GM12878 (cell line): ENCODE measurements at regions not wholly inside any gene's neighbourhood (a gene's known extent, or its start where the extent isn't known, plus 50 kb on each side); places are given as distances from the start of the nearest gene placed in this dataset.

Experiments used
- ATAC-seq: fragments of 200-7000 bp; cut with Tn5 transposase; 3 replicates; pipeline ENCODE4 v1.9.1; 2020; ENCODE audit warnings: mild to moderate bottlenecking, moderate library complexity
- BruUV-seq: library from RNA; stranded (reverse); fragments of 400-500 nt; replicated peaks from 2 replicates; lab custom pipeline; 2021; lab: Mats Ljungman, UMichigan
- CTCF ChIA-PET: fragments of 300-600 bp; sonication (Branson Sonifier 250); formaldehyde crosslinking; extraction: SDS; loops from one replicate; lab custom pipeline; 2021; ENCODE audit warnings: inconsistent platforms; lab: Yijun Ruan, JAX
- POLR2A ChIA-PET: fragments of 350-600 bp; formaldehyde crosslinking; extraction: SDS; loops from one replicate; lab custom pipeline; 2021; ENCODE audit warnings: inconsistent platforms; lab: Charles Lee
- RAD21 ChIA-PET: fragments of 300-600 bp; sonication (Branson Sonifier 250); formaldehyde crosslinking; loops from one replicate; lab custom pipeline; 2023; ENCODE audit warnings: antibody characterized with exemption; ENCODE audit not compliant: unreplicated experiment; lab: Charles Lee
- SMC1A ChIA-PET: fragments of 300-600 bp; sonication (Branson Sonifier 250); formaldehyde crosslinking; loops from one replicate; lab custom pipeline; 2023; ENCODE audit not compliant: unreplicated experiment, uncharacterized antibody; lab: Charles Lee
- DNase-seq: peaks from one replicate; pipeline ENCODE4 v3.0.0-alpha.2; 2011; ENCODE audit warnings: low read depth, low spot score
- FAIRE-seq: peaks from 3 replicates; lab custom pipeline; 2011; peaks lifted over from hg19 to GRCh38; lab: Jason Lieb, UNC
- H2AFZ ChIP-seq: 2 replicates; pipeline ENCODE4 v1.6.0; 2011; ENCODE audit warnings: low read depth, low read length, control low read depth; ENCODE audit not compliant: control insufficient read depth
- H3K27ac ChIP-seq: 2 replicates; pipeline ENCODE4 v1.5.1; 2011; ENCODE audit warnings: control low read depth; ENCODE audit not compliant: control insufficient read depth, insufficient read depth
- H3K27me3 ChIP-seq, 2 experiments: replicated peaks in 1 of 2; 2 replicates each; pipeline versions ENCODE4 v1.6.0 to v1.6.1; 2011; ENCODE audit warnings: low read length in 1 of 2; ENCODE audit not compliant: control insufficient read depth in 2 of 2, insufficient read depth in 2 of 2
- H3K36me3 ChIP-seq, 2 experiments: 2 replicates each; pipeline ENCODE4 v1.5.1; 2011; ENCODE audit warnings: low read length in 1 of 2; ENCODE audit not compliant: control insufficient read depth in 2 of 2, insufficient read depth in 2 of 2
- H3K4me1 ChIP-seq: 2 replicates; pipeline ENCODE4 v1.6.1; 2011; ENCODE audit warnings: mild to moderate bottlenecking, low read length, moderate library complexity, mixed read lengths; ENCODE audit not compliant: control insufficient read depth, insufficient read depth
- H3K4me2 ChIP-seq: 2 replicates; pipeline ENCODE4 v1.6.0; 2011; ENCODE audit warnings: control low read depth; ENCODE audit not compliant: control insufficient read depth, insufficient read depth
- H3K4me3 ChIP-seq: fragments of 200-600 bp; sonication (generic); 2 replicates; pipeline ENCODE4 v1.5.1; 2016
- H3K79me2 ChIP-seq: 2 replicates; pipeline ENCODE4 v1.6.0; 2011; ENCODE audit warnings: low read length; ENCODE audit not compliant: control insufficient read depth, insufficient read depth
- H3K9ac ChIP-seq: 2 replicates; pipeline ENCODE4 v1.8.0; 2011; ENCODE audit warnings: low read length, control low read depth, mixed read lengths; ENCODE audit not compliant: control insufficient read depth, insufficient read depth
- H3K9me3 ChIP-seq: replicated peaks from 3 replicates; pipeline ENCODE4 v1.5.1; 2011; ENCODE audit warnings: mild to moderate bottlenecking, low read length; ENCODE audit not compliant: control insufficient read depth, insufficient read depth
- H4K20me1 ChIP-seq: 2 replicates; pipeline ENCODE4 v1.6.0; 2011; ENCODE audit not compliant: control insufficient read depth, insufficient read depth
- EZH2 ChIP-seq: IDR thresholded peaks from 2 replicates; pipeline ENCODE4 v1.6.1; 2012; ENCODE audit warnings: low read depth, mild to moderate bottlenecking, control low read depth, inconsistent platforms, low read length, borderline replicate concordance; ENCODE audit not compliant: control insufficient read depth
- IKZF1 ChIP-seq: fragments of 450-650 bp; conservative IDR thresholded peaks from 2 replicates; pipeline ENCODE4 v1.6.1; 2017; ENCODE audit warnings: antibody characterized with exemption, mild to moderate bottlenecking
- LARP7 ChIP-seq: fragments of 450-650 bp; IDR thresholded peaks from 2 replicates; pipeline ENCODE4 v1.6.1; 2017; ENCODE audit warnings: mild to moderate bottlenecking
- MEF2A ChIP-seq: IDR thresholded peaks from 2 replicates; pipeline ENCODE4 v1.6.1; 2011; ENCODE audit warnings: low read depth, mild to moderate bottlenecking, low read length, moderate library complexity; ENCODE audit not compliant: insufficient read depth
- MYC ChIP-seq: IDR thresholded peaks from 2 replicates; pipeline ENCODE4 v1.6.1; 2011; ENCODE audit warnings: mild to moderate bottlenecking, low read length, moderate library complexity, inconsistent platforms; ENCODE audit not compliant: insufficient read depth, insufficient replicate concordance, insufficient read length, severe bottlenecking
- NFIC ChIP-seq: IDR thresholded peaks from 2 replicates; pipeline ENCODE4 v1.6.1; 2012; ENCODE audit warnings: low read depth, mild to moderate bottlenecking, inconsistent platforms, low read length, moderate library complexity
- POU2F2 ChIP-seq: IDR thresholded peaks from 3 replicates; pipeline ENCODE4 v1.6.1; 2011; ENCODE audit warnings: low read depth, mild to moderate bottlenecking, low read length, borderline replicate concordance
- RELA ChIP-seq: fragments of 450-650 bp; IDR thresholded peaks from 2 replicates; pipeline ENCODE4 v1.8.0; 2014; ENCODE audit warnings: borderline replicate concordance; ENCODE audit not compliant: partially characterized antibody
- WGBS: methylation state at CpG from one replicate; pipeline ENCODE4 v1.1.6; 2016; ENCODE audit warnings: low lambda C conversion rate; ENCODE audit not compliant: insufficient replicate concordance, insufficient coverage; ENCODE audit errors: missing lambda C conversion rate; 5-methylcytosine and 5-hydroxymethylcytosine counted together
- in situ Hi-C: fragments of 300-500 bp; cut with MboI; formaldehyde crosslinking; loops from 9 replicates; pipeline ENCODE4 v1.14.3; 2018; ENCODE audit warnings: mixed read lengths
- intact Hi-C: fragments of 100-400 bp; cut with micrococcal nuclease; formaldehyde crosslinking; loops from one replicate; pipeline ENCODE4 v1.14.2; 2022; ENCODE audit not compliant: unreplicated experiment
- TF ChIP-seq, protein P1 (sequence below): IDR thresholded peaks from 2 replicates; pipeline ENCODE4 v1.6.1; 2011; ENCODE audit warnings: borderline replicate concordance, low read depth, mild to moderate bottlenecking, moderate library complexity, mixed read lengths, low read length; ENCODE audit not compliant: insufficient read depth; ENCODE audit errors: extremely low read length
- TF ChIP-seq, protein P2 (sequence below): fragments of 450-650 bp; formaldehyde crosslinking; IDR thresholded peaks from 2 replicates; pipeline ENCODE4 v1.4.0; 2022; ENCODE audit warnings: mild to moderate bottlenecking, moderate library complexity

GRCh38 chr2:220209751-220210150, 582.3 kb downstream of the SLC4A3 start:
- in situ Hi-C loops = no loop called here
- ATAC-seq = no peak

More at GRCh38 chr2:220209751-220210150, 582.3 kb downstream of the SLC4A3 start:
- SMC1A ChIA-PET = no interaction called here
- H3K9me3 ChIP-seq = no peaks in the 10 kb centered on the region
- no peak for TF ChIP-seq POU2F2
- no peak for TF ChIP-seq LARP7
- no peak for TF ChIP-seq IKZF1
- TF ChIP-seq, protein P1, sequence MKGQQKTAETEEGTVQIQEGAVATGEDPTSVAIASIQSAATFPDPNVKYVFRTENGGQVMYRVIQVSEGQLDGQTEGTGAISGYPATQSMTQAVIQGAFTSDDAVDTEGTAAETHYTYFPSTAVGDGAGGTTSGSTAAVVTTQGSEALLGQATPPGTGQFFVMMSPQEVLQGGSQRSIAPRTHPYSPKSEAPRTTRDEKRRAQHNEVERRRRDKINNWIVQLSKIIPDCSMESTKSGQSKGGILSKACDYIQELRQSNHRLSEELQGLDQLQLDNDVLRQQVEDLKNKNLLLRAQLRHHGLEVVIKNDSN = no peak
- TF ChIP-seq, protein P2, sequence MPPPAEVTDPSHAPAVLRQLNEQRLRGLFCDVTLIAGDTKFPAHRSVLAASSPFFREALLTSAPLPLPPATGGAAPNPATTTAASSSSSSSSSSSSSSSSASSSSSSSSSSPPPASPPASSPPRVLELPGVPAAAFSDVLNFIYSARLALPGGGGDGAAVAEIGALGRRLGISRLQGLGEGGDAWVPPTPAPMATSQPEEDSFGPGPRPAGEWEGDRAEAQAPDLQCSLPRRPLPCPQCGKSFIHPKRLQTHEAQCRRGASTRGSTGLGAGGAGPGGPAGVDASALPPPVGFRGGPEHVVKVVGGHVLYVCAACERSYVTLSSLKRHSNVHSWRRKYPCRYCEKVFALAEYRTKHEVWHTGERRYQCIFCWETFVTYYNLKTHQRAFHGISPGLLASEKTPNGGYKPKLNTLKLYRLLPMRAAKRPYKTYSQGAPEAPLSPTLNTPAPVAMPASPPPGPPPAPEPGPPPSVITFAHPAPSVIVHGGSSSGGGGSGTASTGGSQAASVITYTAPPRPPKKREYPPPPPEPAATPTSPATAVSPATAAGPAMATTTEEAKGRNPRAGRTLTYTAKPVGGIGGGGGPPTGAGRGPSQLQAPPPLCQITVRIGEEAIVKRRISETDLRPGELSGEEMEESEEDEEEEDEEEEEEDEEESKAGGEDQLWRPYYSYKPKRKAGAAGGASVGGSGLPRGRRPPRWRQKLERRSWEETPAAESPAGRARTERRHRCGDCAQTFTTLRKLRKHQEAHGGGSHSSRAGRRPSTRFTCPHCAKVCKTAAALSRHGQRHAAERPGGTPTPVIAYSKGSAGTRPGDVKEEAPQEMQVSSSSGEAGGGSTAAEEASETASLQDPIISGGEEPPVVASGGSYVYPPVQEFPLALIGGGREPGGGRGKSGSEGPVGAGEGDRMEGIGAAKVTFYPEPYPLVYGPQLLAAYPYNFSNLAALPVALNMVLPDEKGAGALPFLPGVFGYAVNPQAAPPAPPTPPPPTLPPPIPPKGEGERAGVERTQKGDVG = no peak
- no peak for TF ChIP-seq EZH2
- no peak for TF ChIP-seq MYC
- TF ChIP-seq RELA = no peak
- TF ChIP-seq MEF2A = no peak
- TF ChIP-seq NFIC = no peak
- no peak overlapping the region for H3K4me2 ChIP-seq
- no peak overlapping the region for H3K27ac ChIP-seq
- H3K4me1 ChIP-seq = no peaks in the 10 kb centered on the region
- no peak overlapping the region for H3K4me3 ChIP-seq
- 44% methylated on average over 4 of the region's 4 CpGs for WGBS
- no peaks in the 10 kb centered on the region for H3K36me3 ChIP-seq
- H3K79me2 ChIP-seq = no peaks in the 10 kb centered on the region
- intact Hi-C loops = no loop called here
- no peak overlapping the region for H2AFZ ChIP-seq
- POLR2A ChIA-PET = no interaction called here
- DNase-seq = no peak
- no peaks in the 10 kb centered on the region for H3K27me3 ChIP-seq
- no peak for FAIRE-seq
- no peak overlapping the region for H3K9ac ChIP-seq
- CTCF ChIA-PET = no interaction called here
- RAD21 ChIA-PET = no interaction called here
- H4K20me1 ChIP-seq = no peaks in the 10 kb centered on the region
- BruUV-seq = no TSS peak
